ENCODE measurements at regions not wholly inside any gene's neighbourhood (a gene's known extent, or its start where the extent isn't known, plus 50 kb on each side); places are given as distances from the start of the nearest gene placed in this dataset.

DNA sequence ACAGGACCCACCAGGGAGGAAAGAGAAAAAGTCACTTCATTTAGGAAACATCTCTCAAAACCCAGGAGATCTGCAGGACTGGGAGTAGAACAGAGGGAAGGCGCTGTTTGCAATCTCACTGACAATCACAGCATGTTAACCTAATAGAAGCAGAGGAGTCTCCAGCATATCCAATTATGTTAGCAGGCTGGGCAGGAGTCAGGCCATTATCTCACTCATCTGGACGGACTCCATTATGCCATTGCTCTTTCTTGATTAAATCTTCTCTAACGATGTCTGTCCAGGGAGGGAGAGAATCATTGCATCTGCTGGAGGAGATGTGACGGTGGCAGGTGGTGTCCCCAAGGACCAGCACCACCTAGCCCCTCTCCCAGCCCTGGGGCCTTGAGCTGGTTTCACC is 203.8 kb upstream of the SFSWAP start:
- no peaks in the 10 kb centered on the region for H3K27me3 ChIP-seq (ENCODE audit: insufficient read depth, low read length)
- no peaks in the 10 kb centered on the region for H4K20me1 ChIP-seq (ENCODE audit: insufficient read depth, low read length)
- no peaks in the 10 kb centered on the region for H3K36me3 ChIP-seq (ENCODE audit: insufficient read depth, low read length)
- H3K4me1 ChIP-seq (ENCODE audit: insufficient read depth, low read length) = no peaks in the 10 kb centered on the region
- H3K79me2 ChIP-seq (ENCODE audit: insufficient read depth, low read length) = no peaks in the 10 kb centered on the region
- no peaks in the 10 kb centered on the region for H3K9me3 ChIP-seq (ENCODE audit: low read depth, low read length)
- DNase-seq (ENCODE audit: insufficient read length, low spot score, missing footprints) = no peak
- no peak overlapping the region for H3K4me2 ChIP-seq (ENCODE audit: insufficient read depth, low read length)
- no peak overlapping the region for H2AFZ ChIP-seq (ENCODE audit: low read length)
- H3K27ac ChIP-seq (ENCODE audit: low read depth, low read length) = no peak overlapping the region
- no peak overlapping the region for H3K4me3 ChIP-seq (ENCODE audit: insufficient read depth, low read length)
- TF ChIP-seq, protein P1, sequence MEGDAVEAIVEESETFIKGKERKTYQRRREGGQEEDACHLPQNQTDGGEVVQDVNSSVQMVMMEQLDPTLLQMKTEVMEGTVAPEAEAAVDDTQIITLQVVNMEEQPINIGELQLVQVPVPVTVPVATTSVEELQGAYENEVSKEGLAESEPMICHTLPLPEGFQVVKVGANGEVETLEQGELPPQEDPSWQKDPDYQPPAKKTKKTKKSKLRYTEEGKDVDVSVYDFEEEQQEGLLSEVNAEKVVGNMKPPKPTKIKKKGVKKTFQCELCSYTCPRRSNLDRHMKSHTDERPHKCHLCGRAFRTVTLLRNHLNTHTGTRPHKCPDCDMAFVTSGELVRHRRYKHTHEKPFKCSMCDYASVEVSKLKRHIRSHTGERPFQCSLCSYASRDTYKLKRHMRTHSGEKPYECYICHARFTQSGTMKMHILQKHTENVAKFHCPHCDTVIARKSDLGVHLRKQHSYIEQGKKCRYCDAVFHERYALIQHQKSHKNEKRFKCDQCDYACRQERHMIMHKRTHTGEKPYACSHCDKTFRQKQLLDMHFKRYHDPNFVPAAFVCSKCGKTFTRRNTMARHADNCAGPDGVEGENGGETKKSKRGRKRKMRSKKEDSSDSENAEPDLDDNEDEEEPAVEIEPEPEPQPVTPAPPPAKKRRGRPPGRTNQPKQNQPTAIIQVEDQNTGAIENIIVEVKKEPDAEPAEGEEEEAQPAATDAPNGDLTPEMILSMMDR (IDR thresholded peaks at IDR 0.05; ENCODE audit: extremely low read depth, low read depth, low read length) = no peak

DNA sequence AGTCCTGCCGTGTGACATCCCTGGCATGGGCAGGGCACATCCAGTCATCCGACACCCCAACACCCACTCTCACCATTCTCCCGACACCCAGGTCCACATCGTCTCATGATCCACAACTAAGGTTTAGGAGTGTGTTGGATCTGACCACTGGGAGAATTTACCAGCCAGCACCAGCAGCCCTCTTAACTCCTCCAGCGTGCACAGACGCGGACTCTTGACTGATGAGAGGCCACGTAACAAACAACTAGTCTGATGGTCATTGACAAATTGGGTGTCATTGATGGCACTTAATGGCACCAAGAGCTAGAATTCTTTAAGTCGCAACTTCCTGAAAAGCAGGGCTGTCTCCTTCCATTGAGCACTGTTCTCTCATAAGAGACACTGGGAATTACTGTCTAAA is 203.0 kb upstream of the SFSWAP start:
- Histone ChIP-seq H3K36me3 (ENCODE audit: insufficient read depth, low read length) (no peaks in the 10 kb centered on the region), H3K4me2 (ENCODE audit: insufficient read depth, low read length) (no peak overlapping the region), H3K79me2 (ENCODE audit: insufficient read depth, low read length) (no peaks in the 10 kb centered on the region), H3K4me1 (ENCODE audit: insufficient read depth, low read length) (no peaks in the 10 kb centered on the region), H4K20me1 (ENCODE audit: insufficient read depth, low read length) (no peaks in the 10 kb centered on the region), H3K27me3 (ENCODE audit: insufficient read depth, low read length) (no peaks in the 10 kb centered on the region), H2AFZ (ENCODE audit: low read length) (no peak overlapping the region), H3K27ac (ENCODE audit: low read depth, low read length) (no peak overlapping the region), H3K4me3 (ENCODE audit: insufficient read depth, low read length) (no peak overlapping the region), H3K9me3 (ENCODE audit: low read depth, low read length) (no peaks in the 10 kb centered on the region)
- TF ChIP-seq, protein P1 (IDR thresholded peaks at IDR 0.05; ENCODE audit: extremely low read depth, low read depth, low read length) = no peak
- no peak for DNase-seq (ENCODE audit: insufficient read length, low spot score, missing footprints)

DNA sequence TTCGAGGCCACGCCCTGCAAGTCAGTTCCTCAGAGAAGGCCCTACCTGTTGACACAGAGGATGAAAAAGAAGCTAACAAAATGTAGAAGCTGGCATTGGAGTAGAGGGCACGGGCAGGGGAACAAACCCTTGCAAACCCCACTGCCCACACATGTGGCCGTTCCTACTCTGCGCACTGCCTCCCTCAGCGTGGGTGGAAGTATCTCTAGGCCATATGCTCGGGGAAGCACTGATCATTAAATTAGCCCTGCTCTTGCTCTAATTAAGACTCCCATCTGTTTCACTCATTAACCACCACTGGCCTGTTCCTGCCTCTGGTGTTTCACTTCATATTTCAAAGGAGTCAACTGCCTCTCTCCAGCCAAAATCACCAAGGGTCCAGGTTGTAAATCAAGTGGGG is 201.2 kb upstream of the SFSWAP start:
- H3K4me3 ChIP-seq (ENCODE audit: insufficient read depth, low read length) = no peak overlapping the region
- no peaks in the 10 kb centered on the region for H4K20me1 ChIP-seq (ENCODE audit: insufficient read depth, low read length)
- TF ChIP-seq, protein P1 (IDR thresholded peaks at IDR 0.05; ENCODE audit: extremely low read depth, low read depth, low read length) = no peak
- no peak overlapping the region for H2AFZ ChIP-seq (ENCODE audit: low read length)
- no peaks in the 10 kb centered on the region for H3K27me3 ChIP-seq (ENCODE audit: insufficient read depth, low read length)
- H3K4me2 ChIP-seq (ENCODE audit: insufficient read depth, low read length) = no peak overlapping the region
- no peak for DNase-seq (ENCODE audit: insufficient read length, low spot score, missing footprints)
- no peaks in the 10 kb centered on the region for H3K36me3 ChIP-seq (ENCODE audit: insufficient read depth, low read length)
- no peak overlapping the region for H3K27ac ChIP-seq (ENCODE audit: low read depth, low read length)
- H3K9me3 ChIP-seq (ENCODE audit: low read depth, low read length) = no peaks in the 10 kb centered on the region
- H3K79me2 ChIP-seq (ENCODE audit: insufficient read depth, low read length) = no peaks in the 10 kb centered on the region
- no peaks in the 10 kb centered on the region for H3K4me1 ChIP-seq (ENCODE audit: insufficient read depth, low read length)

DNA sequence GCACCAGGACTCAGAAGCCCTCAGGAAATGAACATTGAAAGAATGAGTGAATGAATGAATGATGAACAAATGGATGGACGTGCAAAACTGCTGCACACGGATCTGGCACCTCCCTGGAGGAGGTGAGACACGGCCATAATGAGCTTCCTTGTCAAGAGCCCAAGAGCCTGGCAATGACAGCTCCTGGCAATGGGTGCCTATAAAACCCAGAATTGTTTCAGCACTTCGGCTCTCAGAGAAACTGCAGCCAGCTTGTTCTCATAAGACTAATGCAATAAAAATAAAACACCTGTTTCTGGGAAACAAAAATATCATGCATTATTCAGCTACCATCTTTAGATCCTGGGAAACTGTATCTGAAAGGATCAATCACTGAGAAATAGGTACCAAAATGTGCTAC is 200.5 kb upstream of the SFSWAP start:
- Histone ChIP-seq H3K36me3 (ENCODE audit: insufficient read depth, low read length) (no peaks in the 10 kb centered on the region), H3K4me2 (ENCODE audit: insufficient read depth, low read length) (no peak overlapping the region), H3K79me2 (ENCODE audit: insufficient read depth, low read length) (no peaks in the 10 kb centered on the region), H3K27ac (ENCODE audit: low read depth, low read length) (no peak overlapping the region), H3K9me3 (ENCODE audit: low read depth, low read length) (no peaks in the 10 kb centered on the region), H2AFZ (ENCODE audit: low read length) (no peak overlapping the region), H3K27me3 (ENCODE audit: insufficient read depth, low read length) (no peaks in the 10 kb centered on the region), H3K4me1 (ENCODE audit: insufficient read depth, low read length) (no peaks in the 10 kb centered on the region), H4K20me1 (ENCODE audit: insufficient read depth, low read length) (no peaks in the 10 kb centered on the region), H3K4me3 (ENCODE audit: insufficient read depth, low read length) (no peak overlapping the region)
- DNase-seq (ENCODE audit: insufficient read length, low spot score, missing footprints) = no peak
- TF ChIP-seq, protein P1 (IDR thresholded peaks at IDR 0.05; ENCODE audit: extremely low read depth, low read depth, low read length) = no peak

Data from osteoblast (primary cell).